H9 (cell line): ENCODE measurements at regions not wholly inside any gene's neighbourhood (a gene's known extent, or its start where the extent isn't known, plus 50 kb on each side); places are given as distances from the start of the nearest gene placed in this dataset.
A peak's percentile ranks its signal among the peaks of the same experiment; 100 is the strongest.

Experiments
- DNase-seq: peaks from one replicate; pipeline ENCODE4 v3.0.0-alpha.2; 2017
- H2AFZ ChIP-seq: one replicate; pipeline ENCODE4 v1.6.1; 2013; ENCODE audit warnings: mild to moderate bottlenecking, low read length, control low read depth, moderate library complexity
- H2AK5ac ChIP-seq: 2 replicates; pipeline ENCODE4 v1.6.1; 2013; ENCODE audit warnings: low read length, control low read depth, mixed read lengths; ENCODE audit not compliant: insufficient read length
- H2BK120ac ChIP-seq: one replicate; pipeline ENCODE4 v1.6.1; 2013; ENCODE audit warnings: low read depth, mild to moderate bottlenecking, low read length, control low read depth, inconsistent platforms; ENCODE audit not compliant: poor library complexity, severe bottlenecking
- H2BK12ac ChIP-seq: 2 replicates; pipeline ENCODE4 v1.6.1; 2013; ENCODE audit warnings: low read length, control low read depth, mixed read lengths, low read depth; ENCODE audit not compliant: insufficient read length
- H2BK15ac ChIP-seq: 2 replicates; pipeline ENCODE4 v1.6.1; 2013; ENCODE audit warnings: low read depth, low read length, control low read depth
- H2BK20ac ChIP-seq: one replicate; pipeline ENCODE4 v1.6.1; 2013; ENCODE audit warnings: low read depth, mild to moderate bottlenecking, low read length, control low read depth, inconsistent platforms; ENCODE audit not compliant: poor library complexity, severe bottlenecking
- H2BK5ac ChIP-seq: 2 replicates; pipeline ENCODE4 v1.6.1; 2013; ENCODE audit warnings: low read length, control low read depth, mixed read lengths; ENCODE audit not compliant: insufficient read length
- H3K14ac ChIP-seq: 2 replicates; pipeline ENCODE4 v1.6.1; 2013; ENCODE audit warnings: low read length, control low read depth; ENCODE audit not compliant: insufficient read depth
- H3K18ac ChIP-seq: 2 replicates; pipeline ENCODE4 v1.6.1; 2013; ENCODE audit warnings: low read depth, mild to moderate bottlenecking, mixed read lengths, low read length, control low read depth; ENCODE audit not compliant: insufficient read length
- H3K23ac ChIP-seq: 2 replicates; pipeline ENCODE4 v1.6.1; 2013; ENCODE audit warnings: low read length, control low read depth, mixed read lengths, low read depth; ENCODE audit not compliant: insufficient read length
- H3K23me2 ChIP-seq: 2 replicates; pipeline ENCODE4 v1.6.1; 2013; ENCODE audit warnings: low read depth, mild to moderate bottlenecking, mixed read lengths, low read length, control low read depth; ENCODE audit not compliant: insufficient read length, poor library complexity, severe bottlenecking
- H3K27ac ChIP-seq: 2 replicates; pipeline ENCODE4 v1.5.1; 2013; ENCODE audit warnings: low read length, control low read depth, mixed read lengths, low read depth; ENCODE audit not compliant: insufficient read length
- H3K27me3 ChIP-seq: 2 replicates; pipeline ENCODE4 v1.6.1; 2013; ENCODE audit warnings: low read length, control low read depth, inconsistent platforms; ENCODE audit not compliant: insufficient read depth
- H3K4ac ChIP-seq: 2 replicates; pipeline ENCODE4 v1.6.1; 2013; ENCODE audit warnings: low read depth, mild to moderate bottlenecking, control low read depth, inconsistent platforms, low read length, moderate library complexity
- H3K4me1 ChIP-seq: 2 replicates; pipeline ENCODE4 v1.6.1; 2013; ENCODE audit warnings: low read length, control low read depth, inconsistent platforms; ENCODE audit not compliant: insufficient read depth
- H3K4me2 ChIP-seq: 2 replicates; pipeline ENCODE4 v1.6.1; 2013; ENCODE audit warnings: low read length, control low read depth, mixed read lengths; ENCODE audit not compliant: insufficient read length, insufficient read depth
- H3K56ac ChIP-seq: 2 replicates; pipeline ENCODE4 v1.6.1; 2013; ENCODE audit warnings: low read depth, mild to moderate bottlenecking, mixed read lengths, low read length, control low read depth; ENCODE audit not compliant: insufficient read length
- H3K79me1 ChIP-seq: 2 replicates; pipeline ENCODE4 v1.6.1; 2013; ENCODE audit warnings: low read depth, mild to moderate bottlenecking, moderate library complexity, low read length, control low read depth, inconsistent platforms; ENCODE audit not compliant: insufficient read depth, poor library complexity, severe bottlenecking
- H3K79me2 ChIP-seq: 2 replicates; pipeline ENCODE4 v1.6.1; 2013; ENCODE audit warnings: low read length, control low read depth, inconsistent platforms; ENCODE audit not compliant: insufficient read depth
- H3K9ac ChIP-seq: 2 replicates; pipeline ENCODE4 v1.6.1; 2013; ENCODE audit warnings: low read length, control low read depth, mixed read lengths; ENCODE audit not compliant: insufficient read length; ENCODE audit errors: extremely low read depth
- H3K9me3 ChIP-seq: one replicate; pipeline ENCODE4 v1.6.1; 2013; ENCODE audit warnings: low read depth, low read length, inconsistent platforms; ENCODE audit not compliant: control insufficient read depth
- H3T11ph ChIP-seq: one replicate; pipeline ENCODE4 v1.6.1; 2013; ENCODE audit warnings: mild to moderate bottlenecking, low read length, control low read depth, inconsistent platforms
- H4K20me1 ChIP-seq: one replicate; pipeline ENCODE4 v1.6.1; 2013; ENCODE audit not compliant: control insufficient read depth, insufficient read length, insufficient read depth
- H4K5ac ChIP-seq: 2 replicates; pipeline ENCODE4 v1.6.1; 2013; ENCODE audit warnings: low read depth, mild to moderate bottlenecking, mixed read lengths, low read length, control low read depth; ENCODE audit not compliant: insufficient read length
- H4K8ac ChIP-seq: replicated peaks from 2 replicates; pipeline ENCODE4 v1.6.1; 2013; ENCODE audit warnings: low read length, control low read depth, mixed read lengths, low read depth; ENCODE audit not compliant: insufficient read length
- H4K91ac ChIP-seq: 2 replicates; pipeline ENCODE4 v1.6.1; 2013; ENCODE audit warnings: low read depth, mild to moderate bottlenecking, moderate library complexity, mixed read lengths, low read length, control low read depth; ENCODE audit not compliant: insufficient read length
- H3K27ac Mint-ChIP-seq, 3 experiments: 2 replicates in 2 of 3; 3 replicates in 1 of 3; pipeline ENCODE4 v1.8.0; 2020 to 2021; ENCODE audit warnings: mixed read lengths in 3 of 3, mild to moderate bottlenecking in 1 of 3, moderate library complexity in 1 of 3
- H3K27me3 Mint-ChIP-seq: 2 replicates; pipeline ENCODE4 v1.8.0; 2021; ENCODE audit warnings: low read depth, mild to moderate bottlenecking, moderate library complexity, mixed read lengths
- H3K36me3 Mint-ChIP-seq, 3 experiments: 2 replicates in 2 of 3; 3 replicates in 1 of 3; pipeline ENCODE4 v1.8.0; 2020 to 2021; ENCODE audit warnings: low read depth in 3 of 3, mixed read lengths in 3 of 3; ENCODE audit not compliant: insufficient read depth in 1 of 3
- H3K4me1 Mint-ChIP-seq, 2 experiments: 2 replicates each; pipeline ENCODE4 v1.8.0; 2020; ENCODE audit warnings: mixed read lengths in 2 of 2
- H3K4me3 Mint-ChIP-seq, 2 experiments: 2 replicates in 1 of 2; 3 replicates in 1 of 2; pipeline ENCODE4 v1.8.0; 2020 to 2021; ENCODE audit warnings: mild to moderate bottlenecking in 2 of 2, mixed read lengths in 2 of 2, moderate library complexity in 1 of 2
- H3K9me3 Mint-ChIP-seq, 2 experiments: 2 replicates in 1 of 2; 3 replicates in 1 of 2; pipeline ENCODE4 v1.8.0; 2020; ENCODE audit warnings: mild to moderate bottlenecking in 2 of 2, mixed read lengths in 2 of 2, moderate library complexity in 1 of 2
- CTCF ChIP-seq: fragments of 200-600 bp; sonication (generic); conservative IDR thresholded peaks from 3 replicates; pipeline ENCODE4 v1.8.0; 2021; ENCODE audit warnings: antibody characterized with exemption, mild to moderate bottlenecking
- WGBS: extraction: QIAGEN DNeasy Blood & Tissue Kit; methylation state at CpG from one replicate; pipeline ENCODE4 v1.1.7; 2013; ENCODE audit warnings: missing lambda C conversion rate, low lambda C conversion rate, mixed read lengths; ENCODE audit not compliant: insufficient read length; ENCODE audit errors: extremely low coverage; 5-methylcytosine and 5-hydroxymethylcytosine counted together

- Histone ChIP-seq H2AFZ (no peak overlapping the region), H3K4me2 (no peak overlapping the region)
These were observed 116.0 kb upstream of the PELI1 start for GRCh38 chr2:64260093-64260803.

More at GRCh38 chr2:64260093-64260803, 116.0 kb upstream of the PELI1 start:
- no peak for TF ChIP-seq CTCF
- H3K9ac ChIP-seq: no peak overlapping the region
- peaks cover 11% of the 10 kb centered on the region; the same call in 1 of the 2 replicates for H3K79me2 ChIP-seq
- H3K9me3 Mint-ChIP-seq: no peaks in the 10 kb centered on the region
- no peak overlapping the region for H2BK20ac ChIP-seq
- no CpG with 5 or more reads among the region's 6 CpGs for WGBS
- peak overlapping the region in 2 of 3 experiments; percentile 0 to 67; a peak in 3 of 7 replicates for H3K27ac Mint-ChIP-seq
- no peak overlapping the region for H3K27ac ChIP-seq
- no peaks in the 10 kb centered on the region for H3K23me2 ChIP-seq
- H3T11ph ChIP-seq: no peak overlapping the region
- H3K4me3 Mint-ChIP-seq: no peak overlapping the region
- no peaks in the 10 kb centered on the region for H3K9me3 ChIP-seq
- no peak overlapping the region for H3K56ac ChIP-seq
- H4K8ac ChIP-seq: no peak overlapping the region
- H4K91ac ChIP-seq: no peak overlapping the region
- DNase-seq: no peak
- H3K4me1 ChIP-seq: peaks cover 19% of the 10 kb centered on the region; the same call in 1 of the 2 replicates
- no peak overlapping the region for H4K5ac ChIP-seq
- no peak overlapping the region for H2BK15ac ChIP-seq
- peaks cover 76 to 84% of the 10 kb centered on the region in 2 experiments for H3K4me1 Mint-ChIP-seq
- no peak overlapping the region for H2BK120ac ChIP-seq
- H3K14ac ChIP-seq: no peak overlapping the region
- no peak overlapping the region for H2BK5ac ChIP-seq
- H3K23ac ChIP-seq: no peak overlapping the region
- peaks cover 7% of the 10 kb centered on the region for H3K79me1 ChIP-seq
- peaks cover 65 to 82% (median 72%) of the 10 kb centered on the region in 3 experiments for H3K36me3 Mint-ChIP-seq
- no peaks in the 10 kb centered on the region for H3K27me3 Mint-ChIP-seq
- H2BK12ac ChIP-seq: no peak overlapping the region
- H3K4ac ChIP-seq: no peak overlapping the region
- no peaks in the 10 kb centered on the region for H3K27me3 ChIP-seq
- H3K18ac ChIP-seq: no peak overlapping the region
- H4K20me1 ChIP-seq: peaks cover 2% of the 10 kb centered on the region
- H2AK5ac ChIP-seq: no peak overlapping the region
